ENCODE measurements at regions not wholly inside any gene's neighbourhood (a gene's known extent, or its start where the extent isn't known, plus 50 kb on each side); places are given as distances from the start of the nearest gene placed in this dataset.
"Not testable (repeated sequence)": the region's sequence is repeated elsewhere in the genome, so short reads cannot be mapped to it uniquely, and the experiment has no call there.

- no peak for DNase-seq
Measured at GRCh38 chr18:21928925-21929324, 188.3 kb downstream of the MIB1 start.

GRCh38 chr18:21930177-21930576, 189.6 kb downstream of the MIB1 start:
- no peak for DNase-seq

- no peak for DNase-seq
Measured at GRCh38 chr18:21933931-21934765, 193.6 kb downstream of the MIB1 start.

GRCh38 chr18:21934766-21935015, 194.1 kb downstream of the MIB1 start:
- DNase-seq: no peak

GRCh38 chr18:21943456-21943855, 202.9 kb downstream of the MIB1 start:
- no peak for DNase-seq

GRCh38 chr18:21949326-21950015, 208.9 kb downstream of the MIB1 start:
- no peak for DNase-seq

DNA sequence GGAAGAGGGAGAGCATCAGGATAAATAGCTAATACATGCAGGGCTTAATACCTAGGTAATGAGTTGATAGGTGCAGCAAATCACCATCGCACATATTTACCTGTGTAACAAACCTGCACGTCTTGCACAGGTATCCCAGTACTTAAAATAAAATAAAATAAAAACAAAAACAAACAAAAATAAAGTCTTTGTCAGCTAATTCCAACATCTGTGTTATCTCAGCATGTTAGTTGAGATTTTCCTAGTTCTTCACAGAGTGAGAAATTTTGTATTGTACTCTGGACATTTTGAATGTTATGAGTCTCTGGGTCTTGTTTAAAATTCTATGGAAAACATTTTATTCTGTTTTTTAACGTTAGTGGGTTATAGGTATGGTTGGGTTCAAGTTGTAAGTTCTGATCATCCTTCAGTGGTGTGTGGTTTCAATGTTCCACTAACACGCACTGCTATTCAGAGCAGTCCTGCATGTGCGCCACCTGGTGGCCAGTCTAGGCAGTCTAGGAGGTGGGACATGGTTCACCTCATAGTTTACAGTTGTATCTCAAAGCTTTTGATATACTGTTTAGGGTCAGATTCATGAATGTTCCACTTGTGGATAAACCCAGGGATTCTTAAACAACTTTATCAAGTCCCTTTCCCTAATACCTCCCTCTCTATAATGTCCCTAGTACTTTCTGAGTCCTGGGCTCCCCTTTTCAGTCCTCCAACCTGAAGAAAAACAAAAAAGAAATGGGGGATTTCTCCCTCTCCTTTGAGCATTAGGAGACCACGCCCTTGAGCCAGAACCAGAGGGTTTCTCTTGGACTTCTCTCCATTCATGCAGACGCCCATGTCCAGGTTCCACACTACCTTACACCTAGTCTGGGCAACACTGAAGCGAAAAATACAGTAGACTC, 213.4 kb upstream of the GATA6 start:
- peak; percentile 80 for DNase-seq

GRCh38 chr18:21958263-21958662, 211.1 kb upstream of the GATA6 start:
- DNase-seq: no peak

DNA sequence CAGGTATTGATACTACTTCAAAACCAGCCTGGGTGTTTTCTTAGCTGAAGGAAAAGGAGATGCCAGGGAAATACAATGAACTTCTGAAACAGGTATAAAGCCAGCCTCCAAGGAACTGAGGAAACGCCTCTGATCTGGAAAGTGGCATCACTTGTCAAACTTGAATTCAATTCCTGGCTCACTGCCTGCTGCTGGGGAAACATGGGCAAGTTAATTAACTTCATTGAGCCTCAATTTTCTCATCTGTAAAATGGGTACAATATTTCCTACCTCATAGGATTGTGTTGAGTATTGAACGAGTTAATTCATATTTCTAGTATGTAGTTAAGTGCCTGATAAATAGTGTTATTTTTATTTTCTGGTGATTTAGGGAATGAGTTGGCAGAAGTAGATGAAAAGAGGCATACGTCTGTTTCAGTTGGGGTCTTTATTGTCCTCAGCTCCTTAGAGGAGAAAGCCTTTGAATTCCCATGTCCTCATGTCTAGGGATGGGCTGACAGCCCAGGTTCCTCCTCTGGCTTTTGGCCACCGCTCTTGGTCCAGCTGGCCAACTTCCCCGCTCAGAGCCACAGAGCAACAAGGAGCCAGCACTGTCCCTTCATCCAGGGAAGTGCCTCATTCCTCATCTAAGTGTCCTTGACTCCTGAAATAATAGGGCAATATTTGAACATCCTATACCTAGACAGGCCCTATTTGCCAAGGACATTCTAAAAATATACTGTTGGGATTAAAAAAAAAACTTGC, 210.5 kb upstream of the GATA6 start:
- DNase-seq: no peak

DNA sequence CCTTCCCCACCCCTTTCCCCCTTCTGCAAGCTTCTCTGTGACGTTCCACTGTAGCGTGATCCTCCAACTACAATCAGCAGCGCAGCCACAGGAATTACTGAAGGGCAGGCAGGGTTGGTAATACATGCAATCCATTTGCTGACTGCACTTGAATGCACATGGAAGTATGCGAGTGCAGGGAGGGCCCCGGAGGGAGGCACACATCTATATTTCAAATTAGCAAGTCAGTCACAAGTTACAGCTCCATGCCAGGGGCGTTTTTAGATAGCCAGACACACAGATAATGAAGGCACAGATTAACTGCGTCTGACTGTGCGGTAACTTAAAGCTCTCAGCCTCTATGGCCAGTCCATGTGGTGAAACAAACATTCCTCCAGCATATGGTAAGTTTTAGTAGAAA, 209.2 kb upstream of the GATA6 start:
- no peak for DNase-seq

DNA sequence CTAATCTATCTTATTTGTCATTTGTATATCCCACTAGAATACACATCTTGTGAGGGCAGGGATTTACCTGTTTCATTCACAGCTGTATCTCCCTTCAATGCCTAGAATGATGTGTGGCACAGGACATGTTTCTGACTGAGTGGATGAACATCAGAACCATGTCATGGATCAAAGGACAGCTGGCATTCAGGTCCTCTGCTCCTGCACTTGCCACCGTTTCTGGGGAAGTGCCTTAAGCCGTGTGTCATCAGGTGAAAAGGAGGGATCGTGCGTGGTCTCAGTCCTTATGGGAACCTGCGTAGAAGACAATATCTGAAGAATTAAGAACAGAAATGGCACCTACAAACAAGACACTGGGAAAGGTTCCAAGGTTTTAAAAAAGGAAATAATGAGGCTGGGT, 206.1 kb upstream of the GATA6 start:
- no peak for DNase-seq

GRCh38 chr18:21968338-21968737, 201.1 kb upstream of the GATA6 start:
- DNase-seq: no peak

DNA sequence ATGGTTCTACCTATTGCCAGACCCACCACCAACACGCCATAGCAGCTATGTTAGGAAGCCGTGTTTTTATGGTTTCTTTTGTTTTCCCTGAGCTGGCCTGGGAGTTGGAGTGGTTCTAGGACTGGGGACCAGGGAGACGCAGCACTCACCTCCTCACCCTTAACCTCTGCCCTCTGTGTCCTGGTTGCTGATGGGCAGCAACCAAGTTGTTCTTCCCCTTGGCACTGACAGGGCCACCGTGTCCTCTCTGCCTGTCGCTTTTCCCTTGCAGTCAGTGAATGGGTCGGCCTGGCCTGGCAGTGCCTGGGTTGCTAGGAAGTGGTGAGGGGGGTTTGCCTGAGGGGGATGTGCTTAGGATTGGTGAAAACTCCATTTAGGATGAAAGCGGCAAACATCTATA, 197.1 kb upstream of the GATA6 start:
- DNase-seq: no peak

GRCh38 chr18:21975954-21976353, 193.4 kb upstream of the GATA6 start:
- DNase-seq: not testable (repeated sequence)

DNA sequence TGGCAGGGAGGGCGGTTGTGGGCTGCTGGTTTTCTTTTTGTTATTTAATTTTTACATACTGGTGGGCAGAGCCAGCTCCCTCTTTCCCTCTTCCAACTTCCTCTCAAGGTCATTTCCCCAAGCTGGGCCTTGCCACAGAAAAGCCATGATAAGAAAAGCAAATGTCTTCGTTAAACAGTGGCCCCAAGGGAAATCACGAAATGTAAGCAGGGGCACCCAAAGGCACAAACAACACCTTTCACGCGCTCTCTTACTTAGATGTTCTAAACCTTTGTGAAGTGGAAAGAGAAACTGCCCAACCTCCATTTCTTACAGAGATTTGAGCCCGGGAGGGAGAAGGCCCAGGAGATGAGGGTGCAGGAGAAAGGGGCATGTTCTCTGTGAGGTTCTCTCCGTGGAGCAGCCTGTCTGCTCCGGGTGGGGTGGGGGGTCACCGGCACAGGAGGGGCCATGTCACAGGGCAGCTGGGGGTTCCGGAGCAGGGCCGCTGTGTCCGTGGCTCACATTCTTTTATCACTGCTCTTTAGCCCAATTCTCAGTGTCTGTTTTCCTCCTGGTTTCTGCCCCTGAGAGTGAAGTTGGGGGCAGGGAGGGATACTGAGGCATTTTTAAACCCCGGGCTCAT, 190.7 kb upstream of the GATA6 start:
- DNase-seq: no peak

- no peak for DNase-seq
Measured at GRCh38 chr18:21979171-21979560, 190.2 kb upstream of the GATA6 start.

GRCh38 chr18:21979759-21980158, 189.6 kb upstream of the GATA6 start:
- no peak for DNase-seq

DNA sequence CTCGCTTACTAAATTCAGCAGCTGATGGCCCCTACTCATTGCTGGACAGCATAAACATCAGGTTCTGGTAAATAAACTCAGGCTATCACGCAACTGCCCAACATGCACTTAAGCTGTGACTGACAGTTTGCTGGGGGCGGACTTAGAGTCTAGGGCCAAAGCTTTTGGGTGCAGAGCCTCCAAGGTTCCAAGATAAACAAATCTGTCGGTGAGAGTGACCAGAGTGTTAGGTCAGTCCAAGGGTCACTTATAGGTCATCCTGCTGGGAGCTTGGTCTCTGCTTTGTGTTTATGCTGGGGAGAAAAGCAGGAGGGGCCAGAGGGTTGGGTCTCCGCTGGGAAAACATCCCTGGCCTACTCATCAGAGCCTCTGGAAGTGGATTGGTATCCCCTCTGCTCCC, 188.6 kb upstream of the GATA6 start:
- no peak for DNase-seq

DNA sequence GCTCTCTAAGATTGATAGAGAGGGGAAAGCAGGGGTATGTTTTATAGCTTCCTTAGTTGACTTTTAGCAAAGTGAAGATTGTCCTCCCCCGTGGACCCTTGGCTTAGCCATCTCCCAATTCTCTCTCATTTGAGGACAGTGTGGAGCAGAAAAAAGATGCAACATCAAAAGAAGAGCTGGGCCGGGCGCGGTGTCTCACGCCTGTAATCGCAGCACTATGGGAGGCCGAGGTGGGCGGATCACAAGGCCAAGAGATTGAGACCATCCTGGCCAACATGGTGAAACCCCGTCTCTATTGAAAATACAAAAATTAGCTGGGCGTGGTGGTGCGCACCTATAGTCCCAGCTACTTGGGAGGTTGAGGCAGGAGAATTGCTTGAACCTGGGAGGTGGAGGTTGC, 187.9 kb upstream of the GATA6 start:
- DNase-seq: not testable (repeated sequence)

DNA sequence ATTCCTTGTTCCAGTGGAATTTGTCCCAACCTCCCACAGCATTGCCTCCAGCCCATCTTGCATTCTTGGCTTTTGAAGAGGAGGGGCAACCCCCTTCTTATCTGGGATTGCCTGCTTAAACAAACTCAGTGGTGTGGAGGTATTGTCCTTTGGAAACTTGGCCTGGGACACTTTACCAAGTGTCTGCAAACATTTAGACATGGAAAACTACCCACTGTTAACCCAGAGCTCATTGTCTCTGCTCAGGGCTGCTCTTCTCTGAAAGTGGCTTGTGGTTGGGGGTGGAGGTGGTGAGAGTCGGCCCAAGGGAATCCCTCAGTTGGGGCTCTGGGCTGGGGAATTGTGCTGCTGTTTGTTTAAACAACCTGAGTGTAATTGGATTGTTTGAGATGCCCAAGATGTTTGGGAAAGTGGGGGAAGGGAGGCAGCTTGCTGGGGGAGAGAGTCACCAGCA, 178.3 kb upstream of the GATA6 start:
- DNase-seq: no peak

GRCh38 chr18:21991886-21992285, 177.5 kb upstream of the GATA6 start:
- no peak for DNase-seq

- no peak for DNase-seq
Measured at GRCh38 chr18:21996351-21996826, 173.0 kb upstream of the GATA6 start.
